ENCODE measurements at regions not wholly inside any gene's neighbourhood (a gene's known extent, or its start where the extent isn't known, plus 50 kb on each side); places are given as distances from the start of the nearest gene placed in this dataset.

DNA sequence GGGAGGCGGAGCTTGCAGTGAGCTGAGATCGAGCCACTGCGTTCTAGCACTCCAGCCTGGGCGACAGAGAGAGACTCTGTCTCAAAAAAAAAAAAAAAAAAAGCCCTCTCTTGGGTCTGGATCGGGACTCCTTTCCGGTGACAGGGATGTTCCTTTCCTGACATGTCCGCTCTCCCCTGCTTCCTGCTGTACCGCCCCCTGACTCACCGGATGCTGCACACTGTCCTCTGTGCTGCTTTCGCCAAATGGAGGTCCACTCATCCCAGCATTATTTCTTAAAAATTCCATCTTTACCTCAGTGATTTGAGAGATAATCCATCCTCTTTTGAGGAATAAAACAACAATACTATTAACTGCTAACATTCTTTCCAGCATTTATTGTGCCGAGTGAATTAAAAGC, 113.8 kb upstream of the EEPD1 start:
- no peak for DNase-seq (ENCODE audit: low spot score)
- Mint-ChIP-seq H3K27ac (ENCODE audit: unreplicated experiment) (no peak overlapping the region), H3K4me3 (ENCODE audit: unreplicated experiment) (no peak overlapping the region), H3K9me3 (ENCODE audit: low read depth) (no peaks in the 10 kb centered on the region), H3K27me3 (ENCODE audit: low read depth) (peaks cover 3% of the 10 kb centered on the region), H3K4me1 (ENCODE audit: low read depth) (peaks cover 18% of the 10 kb centered on the region), H3K36me3 (ENCODE audit: low read depth) (no peaks in the 10 kb centered on the region)
- TF ChIP-seq CTCF (IDR thresholded peaks at IDR 0.05): no peak

- no peak overlapping the region for H3K4me3 Mint-ChIP-seq (ENCODE audit: unreplicated experiment)
- H3K27ac Mint-ChIP-seq (ENCODE audit: unreplicated experiment): no peak overlapping the region
- no peaks in the 10 kb centered on the region for H3K9me3 Mint-ChIP-seq (ENCODE audit: low read depth)
- peaks cover 1% of the 10 kb centered on the region for H3K27me3 Mint-ChIP-seq (ENCODE audit: low read depth)
- no peak for TF ChIP-seq CTCF (IDR thresholded peaks at IDR 0.05)
- H3K4me1 Mint-ChIP-seq (ENCODE audit: low read depth): peaks cover 18% of the 10 kb centered on the region
- H3K36me3 Mint-ChIP-seq (ENCODE audit: low read depth): no peaks in the 10 kb centered on the region
- DNase-seq (ENCODE audit: low spot score): no peak
Observed at GRCh38 chr7:36039671-36040070, 113.4 kb upstream of the EEPD1 start.

DNA sequence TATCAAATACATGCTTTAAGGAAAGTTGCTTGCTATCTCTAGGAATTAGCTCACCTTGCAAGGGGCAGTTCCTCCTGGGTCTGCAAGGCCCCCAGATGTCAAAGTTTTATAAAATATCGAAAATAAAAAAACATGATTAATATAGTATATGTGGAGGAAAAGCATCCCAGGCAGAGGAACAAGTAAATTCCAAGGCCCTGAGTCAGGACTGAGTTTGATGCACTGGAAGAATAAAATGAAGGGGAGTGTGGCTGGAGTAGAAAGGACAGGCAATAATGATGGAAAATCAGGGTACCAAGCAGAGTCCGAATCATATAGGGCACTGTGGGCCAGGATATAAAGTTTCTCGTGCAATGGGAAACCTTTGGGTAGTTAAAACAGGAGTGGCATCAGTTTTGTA, 112.4 kb upstream of the EEPD1 start:
- H3K9me3 Mint-ChIP-seq (ENCODE audit: low read depth): no peaks in the 10 kb centered on the region
- H3K27ac Mint-ChIP-seq (ENCODE audit: unreplicated experiment): no peak overlapping the region
- H3K36me3 Mint-ChIP-seq (ENCODE audit: low read depth): no peaks in the 10 kb centered on the region
- TF ChIP-seq CTCF (IDR thresholded peaks at IDR 0.05): no peak
- no peak overlapping the region for H3K4me3 Mint-ChIP-seq (ENCODE audit: unreplicated experiment)
- no peak for DNase-seq (ENCODE audit: low spot score)
- H3K4me1 Mint-ChIP-seq (ENCODE audit: low read depth): peaks cover 27% of the 10 kb centered on the region
- H3K27me3 Mint-ChIP-seq (ENCODE audit: low read depth): peaks cover 1% of the 10 kb centered on the region

DNA sequence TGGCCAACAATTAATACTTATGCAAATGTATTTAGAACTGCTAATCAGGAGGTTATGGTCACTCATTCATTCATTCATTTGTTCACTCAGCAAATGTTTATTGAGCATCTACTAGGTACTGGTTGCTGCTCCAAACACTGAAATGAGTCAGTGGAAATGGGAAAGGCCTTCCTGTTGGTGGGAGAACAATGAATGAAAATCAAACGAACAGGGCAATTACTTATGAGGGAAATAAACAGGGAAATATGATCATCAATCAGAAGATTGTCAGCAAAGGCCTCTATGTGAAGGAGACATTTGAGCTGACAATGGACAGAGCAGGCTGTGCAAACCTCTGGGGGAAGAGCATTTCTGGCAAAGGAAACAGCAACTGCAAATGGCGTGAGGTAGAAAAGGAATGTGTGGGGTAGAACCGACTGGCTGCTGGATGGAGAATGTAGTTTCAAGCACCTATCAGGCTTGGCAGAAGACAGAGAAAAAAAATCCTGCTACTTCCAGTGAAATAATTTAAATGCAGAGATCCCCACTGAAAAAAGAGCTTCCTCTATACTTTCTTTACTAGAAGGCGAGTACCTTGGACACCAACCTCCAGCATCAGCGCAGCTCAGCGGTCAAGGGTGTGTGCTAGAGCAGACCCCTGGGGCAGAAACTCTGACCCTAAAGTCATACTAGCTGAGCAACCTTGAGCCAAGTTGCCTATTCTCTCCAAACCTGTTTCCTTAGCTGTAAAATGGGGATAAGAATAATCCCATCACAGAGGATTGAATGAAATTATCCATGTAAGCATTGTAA, 108.8 kb upstream of the EEPD1 start:
- no peak overlapping the region for H3K4me3 Mint-ChIP-seq (ENCODE audit: unreplicated experiment)
- no peak for DNase-seq (ENCODE audit: low spot score)
- no peaks in the 10 kb centered on the region for H3K36me3 Mint-ChIP-seq (ENCODE audit: low read depth)
- H3K27me3 Mint-ChIP-seq (ENCODE audit: low read depth): no peaks in the 10 kb centered on the region
- no peaks in the 10 kb centered on the region for H3K9me3 Mint-ChIP-seq (ENCODE audit: low read depth)
- TF ChIP-seq CTCF (IDR thresholded peaks at IDR 0.05): no peak
- peaks cover 40% of the 10 kb centered on the region for H3K4me1 Mint-ChIP-seq (ENCODE audit: low read depth)
- H3K27ac Mint-ChIP-seq (ENCODE audit: unreplicated experiment): no peak overlapping the region

DNA sequence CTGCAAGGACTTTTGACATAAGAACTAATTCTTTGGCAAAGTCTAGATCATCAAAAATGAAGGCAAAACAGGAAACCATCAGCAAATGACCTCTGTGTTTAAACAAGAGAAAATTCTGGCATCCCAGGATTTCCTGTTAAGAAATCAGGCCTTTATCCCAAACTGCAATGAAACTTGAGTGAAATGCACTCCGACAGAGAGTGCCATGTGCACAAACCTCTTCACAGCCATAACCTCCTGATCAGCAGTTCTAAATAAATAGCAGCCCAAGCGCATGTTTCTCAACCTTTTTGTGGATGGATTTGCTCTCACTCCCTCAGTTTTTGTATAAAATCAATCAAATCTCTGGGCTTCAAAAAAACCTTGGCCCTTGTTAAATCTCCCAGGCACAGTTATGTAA, 107.7 kb upstream of the EEPD1 start:
- DNase-seq (ENCODE audit: low spot score): no peak
- Mint-ChIP-seq H3K9me3 (ENCODE audit: low read depth) (no peaks in the 10 kb centered on the region), H3K27ac (ENCODE audit: unreplicated experiment) (peak overlapping the region; percentile 79), H3K27me3 (ENCODE audit: low read depth) (no peaks in the 10 kb centered on the region), H3K4me1 (ENCODE audit: low read depth) (peaks cover 41% of the 10 kb centered on the region), H3K4me3 (ENCODE audit: unreplicated experiment) (no peak overlapping the region), H3K36me3 (ENCODE audit: low read depth) (no peaks in the 10 kb centered on the region)
- no peak for TF ChIP-seq CTCF (IDR thresholded peaks at IDR 0.05)

Measured in chondrocyte (in vitro differentiated cells).